SHP77 (cell line): ENCODE measurements at regions not wholly inside any gene's neighbourhood (a gene's known extent, or its start where the extent isn't known, plus 50 kb on each side); places are given as distances from the start of the nearest gene placed in this dataset.
"Not testable (repeated sequence)": the region's sequence is repeated elsewhere in the genome, so short reads cannot be mapped to it uniquely, and the experiment has no call there.

ENCODE experiments used
- DNase-seq, 2 experiments: peaks; one replicate each; lab custom pipeline; 2025; lab: John Stamatoyannopoulos, UW

DNA sequence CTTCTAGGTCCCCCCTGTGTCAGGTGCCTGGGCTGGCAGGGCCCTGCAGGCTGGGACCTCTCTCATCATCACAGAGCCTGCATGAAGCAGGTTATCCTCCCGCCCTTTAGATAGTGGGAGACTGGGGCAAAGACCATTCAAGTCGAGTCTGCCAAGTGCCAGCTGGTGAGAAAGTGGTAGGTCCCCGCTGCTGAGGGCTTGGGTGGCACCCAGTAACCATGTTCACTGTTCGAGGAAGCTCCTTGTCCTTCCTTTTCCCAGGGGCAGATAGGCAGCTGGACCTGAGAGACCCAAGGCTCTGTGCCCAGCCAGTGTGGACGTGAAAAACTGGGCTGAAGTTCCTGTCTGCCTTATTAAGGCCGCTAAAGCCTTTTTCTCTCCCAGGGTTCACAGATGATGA lies 1319.8 kb downstream of the TBC1D22A start:
- DNase-seq, result no peak

GRCh38 chr22:48081281-48081680 lies 1318.8 kb downstream of the TBC1D22A start:
- no peak for DNase-seq

DNA sequence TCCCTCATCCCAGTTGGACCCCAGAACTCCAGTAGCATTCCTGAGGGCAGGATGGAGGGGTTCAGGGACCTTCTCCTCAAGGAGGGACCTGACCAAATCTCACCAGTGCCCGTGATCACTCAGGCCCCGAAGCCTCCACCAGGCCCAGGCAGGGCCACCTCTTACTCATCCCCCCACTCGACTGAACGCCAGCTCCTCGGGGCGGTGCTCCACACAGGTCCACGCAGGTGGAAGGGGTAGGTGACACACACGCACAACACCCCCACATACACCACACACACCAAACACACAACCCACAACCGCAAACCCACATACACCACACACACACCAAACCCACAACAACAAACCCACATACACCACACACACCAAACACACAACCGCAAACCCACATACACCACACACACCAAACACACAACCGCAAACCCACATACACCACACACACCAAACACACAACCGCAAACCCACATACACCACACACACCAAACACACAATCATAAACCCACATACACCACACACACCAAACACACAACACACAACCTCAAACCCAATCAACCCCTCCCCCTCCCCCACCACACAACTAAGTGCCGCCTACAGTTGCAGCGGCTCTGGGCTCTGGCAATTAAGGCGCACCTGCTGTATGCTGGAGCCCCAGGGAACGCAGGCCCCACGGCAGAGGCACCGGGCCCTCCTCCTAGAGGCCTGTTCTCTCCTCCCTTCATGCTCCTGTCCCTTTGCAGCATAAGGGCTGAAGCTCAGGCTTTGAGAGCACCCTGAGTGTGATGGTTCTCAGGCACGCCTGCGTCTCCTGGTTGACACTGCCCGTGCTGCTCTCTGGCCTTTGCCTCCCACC lies 1318.1 kb downstream of the TBC1D22A start:
- DNase-seq, result no peak

DNA sequence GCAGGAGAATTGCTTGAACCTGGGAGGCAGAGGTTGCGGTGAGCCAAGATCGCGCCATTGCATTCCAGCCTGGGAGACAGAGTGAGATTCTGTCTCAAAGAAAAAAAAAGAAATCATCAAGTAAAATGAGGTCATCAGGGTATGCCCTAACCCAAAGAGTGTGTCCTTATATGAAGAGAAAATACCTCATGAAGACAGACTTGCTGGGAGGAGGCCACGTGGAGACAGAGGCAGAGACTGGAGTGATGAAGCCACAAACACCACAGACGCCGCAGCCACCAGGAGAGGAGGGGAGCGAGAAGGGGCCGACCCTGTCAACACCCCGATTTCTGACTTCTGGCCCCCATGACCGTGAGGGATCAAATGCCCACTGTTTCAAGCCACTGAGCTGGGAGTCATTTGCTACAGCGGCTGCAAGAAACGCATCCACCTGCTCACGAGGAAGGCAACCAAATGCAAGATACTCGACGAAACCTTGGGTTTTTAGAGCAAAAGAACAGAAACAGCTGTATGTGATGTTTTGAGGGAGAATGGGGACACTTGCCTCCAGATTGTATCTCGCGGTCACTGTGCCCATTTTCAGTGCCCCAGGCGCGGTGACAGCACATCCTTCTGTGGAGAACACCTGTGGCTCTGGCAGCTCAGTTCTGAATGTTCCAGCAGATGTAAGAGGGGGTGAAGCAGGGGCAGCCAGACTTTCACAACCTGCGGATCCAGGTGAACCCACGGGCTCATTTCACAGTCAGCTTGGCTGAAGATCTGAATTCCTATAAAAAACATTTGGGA lies 1317.2 kb downstream of the TBC1D22A start:
- DNase-seq, result no peak

GRCh38 chr22:48078825-48079224 lies 1316.4 kb downstream of the TBC1D22A start:
- DNase-seq, result no peak

GRCh38 chr22:48077699-48078098 lies 1315.2 kb downstream of the TBC1D22A start:
- no peak for DNase-seq

GRCh38 chr22:48076008-48076407 lies 1313.6 kb downstream of the TBC1D22A start:
- no peak for DNase-seq

DNA sequence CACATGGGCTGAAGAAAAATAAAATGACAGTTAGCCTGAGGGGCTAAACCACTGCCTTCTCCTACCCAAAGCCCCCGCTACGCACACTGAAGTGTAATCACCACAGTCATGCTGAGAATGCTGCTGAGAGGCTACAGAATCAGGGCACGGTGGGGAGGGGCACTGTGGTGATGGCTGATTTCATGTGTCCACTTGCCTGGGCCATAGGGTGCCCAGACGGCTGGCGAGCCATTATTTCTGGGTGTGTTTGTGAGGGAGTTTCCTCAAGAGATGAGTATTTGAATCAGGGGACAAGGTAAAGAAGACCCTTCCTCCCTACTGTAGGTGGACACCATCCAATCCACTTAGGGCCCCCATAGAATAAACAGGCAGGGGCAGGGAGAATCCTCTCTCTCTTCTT lies 1313.2 kb downstream of the TBC1D22A start:
- DNase-seq, result no peak

DNA sequence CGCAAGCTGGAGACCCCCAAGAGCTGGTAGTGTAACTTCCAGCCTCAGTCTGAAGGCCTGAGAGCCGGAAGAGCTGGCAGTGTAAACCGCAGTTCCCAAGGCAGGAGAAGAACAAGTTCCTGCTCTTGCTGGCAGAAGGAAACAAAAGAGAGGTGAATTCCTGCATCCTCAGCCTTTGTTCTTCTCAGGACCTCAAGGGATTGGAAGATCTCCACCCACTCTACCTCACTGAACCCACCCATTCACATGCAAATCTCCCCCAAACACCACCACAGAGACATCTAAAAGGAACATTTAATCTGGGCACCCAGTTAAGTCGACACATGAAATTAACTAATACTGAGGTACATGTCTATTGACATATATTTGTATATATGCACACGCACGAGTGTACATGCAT lies 1310.3 kb downstream of the TBC1D22A start:
- DNase-seq, result no peak

DNA sequence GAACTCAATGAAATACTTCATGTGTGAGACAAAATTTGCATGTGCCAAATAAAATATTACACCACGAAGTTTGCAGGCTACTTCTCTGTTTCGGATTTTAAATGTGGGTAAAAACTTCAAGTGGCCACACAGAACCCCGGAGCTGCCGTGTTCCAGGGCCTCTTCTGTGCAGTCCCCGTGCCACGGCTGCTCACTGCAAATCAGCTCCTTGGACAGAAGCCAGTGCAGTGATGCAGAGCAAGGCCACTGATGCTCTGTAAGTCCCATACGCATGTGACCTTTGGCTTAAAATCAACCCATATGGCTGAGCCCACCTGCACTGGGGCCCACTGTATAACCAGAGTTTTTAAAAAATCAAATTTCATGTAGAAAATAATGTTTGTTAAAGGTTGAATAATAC lies 1309.4 kb downstream of the TBC1D22A start:
- DNase-seq, result no peak

GRCh38 chr22:48071305-48071704 lies 1308.9 kb downstream of the TBC1D22A start:
- no peak for DNase-seq

- no peak for DNase-seq
These were observed 1308.3 kb downstream of the TBC1D22A start for GRCh38 chr22:48070760-48071159.

DNA sequence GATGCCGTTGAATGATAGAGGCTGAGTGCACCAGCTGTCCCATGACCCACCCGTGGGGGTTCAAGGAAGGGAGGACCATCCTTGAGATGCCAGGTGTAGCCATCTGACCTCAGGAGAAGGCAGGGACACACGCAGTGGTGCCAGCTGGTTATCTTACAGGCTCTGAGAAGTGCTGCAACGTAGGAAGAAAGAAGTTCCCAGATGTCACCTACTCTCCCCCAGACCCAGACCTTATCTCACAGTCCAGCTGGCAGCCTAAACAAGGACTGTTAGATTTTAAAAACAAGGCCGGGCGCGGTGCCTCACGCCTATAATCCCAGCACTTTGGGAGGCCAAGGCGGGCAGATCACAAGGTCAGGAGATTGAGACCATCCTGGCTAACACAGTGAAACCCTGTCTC lies 1307.6 kb downstream of the TBC1D22A start:
- DNase-seq, result no peak

GRCh38 chr22:48069256-48069655 lies 1306.8 kb downstream of the TBC1D22A start:
- no peak for DNase-seq

- no peak for DNase-seq
These were observed 1306.0 kb downstream of the TBC1D22A start for GRCh38 chr22:48068323-48068885.

DNA sequence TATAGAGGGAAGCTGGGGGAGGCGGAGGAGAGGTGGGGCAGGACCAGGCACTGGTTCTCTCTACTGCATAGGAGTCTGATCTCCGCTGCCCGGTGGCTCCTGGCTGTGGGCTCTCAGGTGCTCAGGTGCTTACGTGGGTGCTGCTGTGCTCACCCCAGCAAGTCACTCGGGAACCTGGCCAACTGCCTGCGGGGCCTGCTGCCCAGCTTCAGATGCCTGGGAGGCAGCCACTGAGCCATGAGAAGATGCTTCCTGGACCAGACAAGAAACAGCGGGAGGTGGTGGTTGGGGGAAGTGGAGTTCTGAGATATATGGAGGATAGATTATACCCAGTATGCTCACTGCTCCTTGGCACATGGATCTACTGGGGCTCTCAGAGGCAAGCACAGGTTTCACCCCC lies 1303.4 kb downstream of the TBC1D22A start:
- no peak for DNase-seq

DNA sequence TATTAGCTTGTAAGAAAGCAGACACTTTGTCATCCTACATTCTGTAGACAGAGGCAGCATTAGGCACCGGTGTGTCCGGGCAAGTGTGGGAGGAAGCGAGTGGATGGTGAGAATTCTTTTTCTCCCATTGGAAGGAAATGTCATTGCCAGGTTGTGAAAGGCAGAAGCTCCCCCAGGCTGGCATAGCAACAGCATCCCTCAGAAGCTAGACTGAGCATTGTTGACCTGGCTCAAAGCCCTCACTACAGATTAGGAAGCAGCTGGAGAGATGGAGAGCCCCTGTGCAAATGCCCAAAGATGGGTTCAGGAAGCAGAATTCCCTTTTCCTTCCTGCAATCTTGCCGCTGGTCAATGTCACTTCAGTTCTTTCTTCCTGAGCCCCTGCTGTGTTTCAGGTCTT lies 1299.3 kb downstream of the TBC1D22A start:
- no peak for DNase-seq

- no peak for DNase-seq
These were observed 1297.8 kb downstream of the TBC1D22A start for GRCh38 chr22:48060266-48060665.

DNA sequence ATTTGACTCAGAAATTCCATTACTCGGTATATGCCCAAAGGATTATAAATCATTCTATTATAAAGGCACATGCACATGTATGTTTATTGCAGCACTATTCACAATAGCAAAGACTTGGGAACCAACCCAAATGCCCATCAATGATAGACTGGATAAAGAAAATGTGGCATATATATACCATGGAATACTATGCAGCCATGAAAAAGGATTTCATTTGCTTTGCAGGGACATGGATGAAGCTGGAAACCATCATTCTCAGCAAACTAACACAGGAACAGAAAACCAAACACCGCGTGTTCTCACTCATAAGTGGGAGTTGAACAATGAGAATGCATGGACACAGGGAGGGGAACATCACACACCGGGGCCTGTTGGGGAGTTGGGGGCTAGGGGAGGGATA lies 1297.1 kb downstream of the TBC1D22A start:
- DNase-seq, result not testable (repeated sequence)

- no peak for DNase-seq
These were observed 1294.8 kb downstream of the TBC1D22A start for GRCh38 chr22:48057116-48057835.

DNA sequence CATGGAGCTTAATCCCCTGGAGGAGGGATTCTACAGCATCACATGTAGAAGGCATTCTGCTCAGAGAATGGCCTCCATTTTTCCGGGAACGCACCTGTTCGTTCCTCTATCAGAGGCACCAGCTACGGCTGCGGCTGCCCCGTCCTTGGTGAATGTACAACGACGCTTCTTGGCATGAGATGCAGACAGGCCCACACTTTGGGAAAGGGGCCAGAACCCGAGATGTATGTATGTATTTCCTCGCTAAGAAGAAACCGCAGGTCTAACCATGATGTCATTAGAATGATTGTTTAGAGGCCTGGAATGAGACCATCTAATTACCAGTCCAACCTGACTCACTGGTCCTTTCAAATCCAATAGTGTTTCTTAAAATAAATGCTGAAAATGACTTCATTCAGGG lies 1293.4 kb downstream of the TBC1D22A start:
- no peak for DNase-seq

DNA sequence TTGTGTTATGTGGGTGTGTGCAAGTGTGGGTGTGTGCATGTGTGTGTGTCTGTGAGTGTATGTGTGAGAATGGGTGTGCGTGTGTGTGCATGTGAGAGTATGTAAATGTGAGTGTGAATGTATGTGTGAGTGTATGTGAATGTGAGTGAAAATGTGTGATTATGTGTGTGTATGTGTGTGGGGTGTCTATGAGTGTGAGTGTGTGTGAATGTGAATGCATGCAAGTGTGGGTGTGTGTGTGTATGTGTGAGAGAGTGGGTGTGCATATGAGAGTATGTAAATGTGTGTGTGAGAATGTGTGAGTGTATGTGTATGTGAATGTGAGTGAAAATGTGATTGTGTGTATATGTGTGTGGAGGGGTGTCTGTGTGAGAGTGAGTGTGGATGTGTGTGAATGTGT lies 1292.7 kb downstream of the TBC1D22A start:
- DNase-seq, result no peak
